Astrocyte of the cerebellum (primary cell): ENCODE measurements at regions not wholly inside any gene's neighbourhood (a gene's known extent, or its start where the extent isn't known, plus 50 kb on each side); places are given as distances from the start of the nearest gene placed in this dataset.
"Not testable (repeated sequence)": the region's sequence is repeated elsewhere in the genome, so short reads cannot be mapped to it uniquely, and the experiment has no call there.

Source experiments
- DNase-seq: peaks from one replicate; pipeline ENCODE4 v3.0.0-alpha.2; 2011; ENCODE audit warnings: low read depth
- H3K4me3 ChIP-seq: 2 replicates; pipeline ENCODE4 v1.5.1; 2011; ENCODE audit warnings: mild to moderate bottlenecking, low read depth, low read length, moderate library complexity
- in situ Hi-C: cut with HindIII; loops from 2 replicates; pipeline ENCODE4 v1.10.0; 2017; ENCODE audit warnings: low sequenced_read_pairs
- TF ChIP-seq, protein P1 (sequence below): IDR thresholded peaks from 2 replicates; pipeline ENCODE4 v1.5.1; 2012; ENCODE audit warnings: low read length, low read depth, moderate library complexity, mild to moderate bottlenecking; ENCODE audit errors: missing control alignments

DNA sequence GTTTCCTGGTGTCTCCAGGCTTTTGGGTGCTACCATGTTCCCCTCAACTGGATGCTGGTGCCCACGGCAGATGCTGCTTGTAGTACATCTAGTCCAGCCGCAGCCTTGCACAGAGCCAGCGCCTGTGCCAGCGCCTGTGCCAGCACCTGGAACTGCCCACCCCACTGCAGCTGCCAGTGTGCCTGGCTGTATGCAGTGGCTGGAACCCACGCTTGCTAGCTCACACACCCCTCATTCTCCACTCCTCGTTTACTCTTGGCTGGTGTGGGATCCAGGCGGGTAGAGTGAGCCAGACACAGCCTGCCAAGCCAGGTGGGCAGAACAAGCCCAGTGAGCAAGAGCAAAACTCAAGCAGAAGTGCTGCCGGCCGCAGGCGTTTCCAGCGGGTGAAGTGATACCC is 428.6 kb downstream of the SLITRK1 start:
- DNase-seq = no peak
- H3K4me3 ChIP-seq = no peak overlapping the region
- TF ChIP-seq, protein P1, sequence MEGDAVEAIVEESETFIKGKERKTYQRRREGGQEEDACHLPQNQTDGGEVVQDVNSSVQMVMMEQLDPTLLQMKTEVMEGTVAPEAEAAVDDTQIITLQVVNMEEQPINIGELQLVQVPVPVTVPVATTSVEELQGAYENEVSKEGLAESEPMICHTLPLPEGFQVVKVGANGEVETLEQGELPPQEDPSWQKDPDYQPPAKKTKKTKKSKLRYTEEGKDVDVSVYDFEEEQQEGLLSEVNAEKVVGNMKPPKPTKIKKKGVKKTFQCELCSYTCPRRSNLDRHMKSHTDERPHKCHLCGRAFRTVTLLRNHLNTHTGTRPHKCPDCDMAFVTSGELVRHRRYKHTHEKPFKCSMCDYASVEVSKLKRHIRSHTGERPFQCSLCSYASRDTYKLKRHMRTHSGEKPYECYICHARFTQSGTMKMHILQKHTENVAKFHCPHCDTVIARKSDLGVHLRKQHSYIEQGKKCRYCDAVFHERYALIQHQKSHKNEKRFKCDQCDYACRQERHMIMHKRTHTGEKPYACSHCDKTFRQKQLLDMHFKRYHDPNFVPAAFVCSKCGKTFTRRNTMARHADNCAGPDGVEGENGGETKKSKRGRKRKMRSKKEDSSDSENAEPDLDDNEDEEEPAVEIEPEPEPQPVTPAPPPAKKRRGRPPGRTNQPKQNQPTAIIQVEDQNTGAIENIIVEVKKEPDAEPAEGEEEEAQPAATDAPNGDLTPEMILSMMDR = no peak
- in situ Hi-C loops = no loop called here

DNA sequence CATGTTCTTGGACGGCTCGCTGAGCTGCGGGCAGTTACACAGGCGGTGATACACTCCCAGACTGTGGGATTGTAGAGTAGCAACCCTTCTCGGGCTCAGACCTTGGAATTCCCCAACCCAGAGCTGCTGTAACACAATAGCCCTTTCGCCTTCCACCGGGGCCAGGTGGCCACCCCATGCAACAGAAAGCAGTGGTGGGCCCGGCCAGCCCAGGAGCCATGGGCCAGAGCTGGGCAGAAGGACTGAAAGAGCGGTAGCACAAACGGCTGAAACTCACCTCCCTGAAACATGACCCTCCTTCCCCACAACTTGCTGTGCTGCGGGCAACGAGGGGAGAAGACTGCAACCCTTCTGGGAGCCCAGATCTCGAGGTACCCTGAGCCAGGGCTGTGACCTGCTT is 429.0 kb downstream of the SLITRK1 start:
- DNase-seq = no peak
- no peak overlapping the region for H3K4me3 ChIP-seq
- TF ChIP-seq, protein P1 = no peak
- in situ Hi-C loops = no loop called here

DNA sequence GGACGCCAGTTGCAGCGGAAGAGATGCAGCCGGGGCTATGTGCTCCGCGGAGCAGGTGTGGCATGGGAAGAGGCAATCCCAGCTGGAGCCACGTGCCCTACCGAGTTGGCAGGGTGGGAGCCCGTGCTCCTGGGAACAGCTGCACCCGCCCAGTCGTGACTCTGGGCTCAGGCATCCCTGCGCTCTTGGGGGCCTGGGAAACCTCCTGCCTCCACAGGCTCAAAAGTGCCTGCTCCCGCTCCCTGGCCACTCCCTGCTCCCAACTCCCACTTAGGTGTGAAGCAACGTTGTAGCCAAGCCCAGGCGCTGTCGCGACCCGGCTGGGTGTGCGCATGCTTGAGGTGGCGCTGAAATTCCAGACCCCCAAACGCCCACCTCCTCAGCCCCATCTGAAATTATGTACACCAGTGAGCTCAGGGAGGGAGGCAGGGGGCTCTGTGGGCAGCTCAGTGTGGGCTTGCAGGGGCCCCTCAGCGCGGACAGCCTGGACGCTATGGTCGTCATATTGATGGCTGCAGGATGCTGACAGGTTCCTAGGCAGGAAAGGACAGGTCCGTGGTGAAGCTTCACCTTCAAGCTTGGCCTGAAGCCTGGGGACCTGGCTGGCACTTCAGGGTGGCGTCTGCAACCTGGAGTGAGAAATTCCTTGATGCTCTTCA is 429.9 kb downstream of the SLITRK1 start:
- in situ Hi-C loops = no loop called here
- no peak for DNase-seq
- no peak overlapping the region for H3K4me3 ChIP-seq
- TF ChIP-seq, protein P1 = no peak

DNA sequence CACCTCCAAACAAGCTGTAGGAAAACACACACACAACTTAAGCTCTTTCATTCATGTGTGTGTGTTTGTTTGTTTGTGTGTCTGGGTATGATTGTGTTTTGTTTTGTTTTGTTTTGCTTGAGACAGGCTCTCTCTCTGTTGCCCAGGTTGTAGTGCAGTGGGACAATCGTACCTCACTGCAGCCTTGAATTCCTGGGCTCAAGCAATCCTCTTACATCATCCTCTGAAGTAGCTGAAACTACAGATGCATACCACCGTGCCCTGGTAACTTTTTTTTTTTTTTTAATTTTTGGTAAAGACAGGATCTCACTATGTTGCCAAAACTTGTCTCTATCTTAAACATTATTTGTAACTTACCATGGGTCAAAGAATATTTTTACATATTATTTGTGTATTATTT is 431.7 kb downstream of the SLITRK1 start:
- no peak overlapping the region for H3K4me3 ChIP-seq
- TF ChIP-seq, protein P1 = no peak

DNA sequence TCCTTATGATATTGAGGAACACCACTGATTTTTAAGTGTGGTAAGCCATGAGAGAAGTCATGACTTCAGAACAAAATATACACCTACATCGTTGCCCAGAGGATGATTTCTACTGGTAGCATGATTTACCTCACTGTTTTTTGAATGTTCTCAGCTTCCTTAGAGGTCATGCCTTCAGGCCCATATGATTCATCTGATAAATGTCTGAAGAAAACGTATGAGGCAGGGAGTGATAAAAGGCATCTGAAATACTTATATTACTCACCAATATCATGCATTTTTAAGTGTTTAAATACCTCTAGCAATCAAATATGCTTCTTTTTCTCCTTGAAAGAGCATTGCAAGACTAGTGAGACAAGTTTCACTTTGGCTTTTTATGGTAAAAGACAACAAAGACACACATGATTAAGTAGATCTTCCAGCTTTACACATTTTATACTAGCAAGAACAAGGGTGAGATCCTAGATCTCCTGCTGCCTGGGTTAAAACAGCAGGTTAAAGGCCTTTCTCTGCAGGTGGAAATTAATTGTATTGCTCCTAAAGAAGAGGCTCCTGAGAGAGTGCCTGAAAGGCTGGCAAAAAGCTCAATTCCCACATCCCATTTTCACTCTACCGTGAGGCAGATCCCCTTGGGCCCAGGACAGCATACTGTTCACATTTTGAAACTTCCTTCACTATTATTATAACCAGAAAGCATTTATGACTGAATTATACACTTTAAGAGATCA is 432.4 kb downstream of the SLITRK1 start:
- peak; percentile 16 for DNase-seq
- TF ChIP-seq, protein P1 = no peak
- in situ Hi-C loops = no loop called here
- H3K4me3 ChIP-seq = no peak overlapping the region

More for the DNA sequence above, 431.7 kb downstream of the SLITRK1 start:
- DNase-seq = no peak
- in situ Hi-C loops = no loop called here

DNA sequence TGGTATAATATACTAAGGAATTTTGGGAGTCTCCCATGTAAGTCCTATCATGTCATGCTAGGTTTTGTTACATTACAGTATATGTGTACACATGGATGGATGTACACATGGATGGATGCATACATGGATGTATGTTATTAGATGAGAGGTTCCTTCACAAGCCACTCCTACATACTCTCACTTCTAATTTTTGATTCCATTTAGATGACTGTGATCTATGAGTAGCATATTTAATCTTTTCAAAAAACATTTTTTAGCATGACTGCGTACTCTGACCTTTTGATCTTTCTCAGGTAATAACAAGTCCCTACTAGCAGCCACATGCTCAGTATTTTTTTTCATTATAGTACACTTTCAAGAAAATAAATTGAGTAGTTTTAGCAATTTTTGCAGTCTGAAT is 441.8 kb downstream of the SLITRK1 start:
- in situ Hi-C loops = loop anchor here (5.0 kb wide), 1 partner anchor 53 kb away; no protein-coding TSS in a partner anchor
- TF ChIP-seq, protein P1 = no peak
- no peak overlapping the region for H3K4me3 ChIP-seq
- DNase-seq = no peak

DNA sequence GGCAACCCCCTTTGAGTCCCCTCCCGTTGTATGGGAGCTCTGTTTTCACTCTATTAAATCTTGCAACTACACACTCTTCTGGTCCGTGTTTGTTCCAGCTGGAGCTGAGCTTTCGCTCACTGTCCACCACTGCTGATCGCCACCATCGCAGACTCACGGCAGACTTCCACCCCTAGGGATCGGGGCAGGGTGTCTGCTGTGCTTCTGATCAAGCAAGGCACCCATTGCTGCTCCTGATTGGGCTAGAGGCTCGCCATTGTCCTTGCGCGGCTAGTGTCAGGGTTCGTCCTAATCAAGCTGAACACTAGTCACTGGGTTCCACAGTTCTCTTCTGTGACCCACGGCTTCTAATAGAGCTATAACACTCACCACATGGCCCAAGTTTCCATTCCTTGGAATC is 442.8 kb downstream of the SLITRK1 start:
- in situ Hi-C loops, DNase-seq, H3K4me3 ChIP-seq: not testable (repeated sequence)
